Peyer's patch (tissue), 4 donors: ENCODE measurements at regions not wholly inside any gene's neighbourhood (a gene's known extent, or its start where the extent isn't known, plus 50 kb on each side); places are given as distances from the start of the nearest gene placed in this dataset.

Experiments
- CTCF ChIP-seq, 6 experiments: fragments of 450-650 bp in 4 of 6; fragments of 200-600 bp in 2 of 6; sonication (generic) in 1 of 6; IDR thresholded peaks; one replicate each; pipeline ENCODE4 v1.5.1; 2017 to 2019; ENCODE audit warnings: antibody characterized with exemption in 6 of 6, mild to moderate bottlenecking in 3 of 6, moderate library complexity in 1 of 6
- POLR2A ChIP-seq, 2 donors: fragments of 450-650 bp; IDR thresholded peaks; one replicate each; pipeline ENCODE4 v1.5.1; 2017; ENCODE audit warnings: antibody characterized with exemption in 2 of 2, mild to moderate bottlenecking in 2 of 2, moderate library complexity in 2 of 2

DNA sequence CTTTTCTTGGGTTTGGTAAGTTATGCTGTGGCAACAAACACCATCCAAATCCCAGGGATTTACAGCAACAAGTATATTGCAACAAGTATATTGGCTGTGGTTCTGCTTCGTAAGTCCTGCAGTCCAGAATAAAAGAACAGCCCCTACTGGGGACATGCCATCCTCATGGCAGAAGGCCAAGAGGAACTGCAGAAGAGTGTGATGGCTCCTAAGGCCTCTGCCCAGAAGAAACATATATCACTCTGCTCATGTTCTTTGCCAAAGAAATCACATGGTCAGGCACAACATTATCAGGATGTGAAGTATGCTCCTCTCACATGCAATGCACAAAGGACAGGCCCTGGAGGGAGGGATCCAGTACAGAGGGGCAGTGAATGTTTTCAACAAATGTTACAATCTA, 159.6 kb upstream of the TAS2R1 start:
- TF ChIP-seq CTCF (IDR thresholded peaks at IDR 0.05) (no peak), POLR2A (IDR thresholded peaks at IDR 0.05) (no peak)
